K562 (cell line): ENCODE measurements at regions not wholly inside any gene's neighbourhood (a gene's known extent, or its start where the extent isn't known, plus 50 kb on each side); places are given as distances from the start of the nearest gene placed in this dataset.
A peak's percentile ranks its signal among the peaks of the same experiment; 100 is the strongest.

Source experiments
- ADNP ChIP-seq: fragments of 200-800 bp; sonication (Bioruptor generic); IDR thresholded peaks from 2 replicates; pipeline ENCODE4 v1.6.1; 2016; ENCODE audit warnings: missing genetic modification characterization, missing compliant biosample characterization
- GTF2F1 ChIP-seq: IDR thresholded peaks from 2 replicates; pipeline ENCODE4 v1.6.1; 2011; ENCODE audit warnings: low read depth, low read length, improper control_type of control experiment
- KDM1A ChIP-seq, 2 experiments: fragments of 450-650 bp; IDR thresholded peaks; 2 replicates each; pipeline ENCODE4 v1.6.1; 2016; ENCODE audit warnings: mild to moderate bottlenecking in 2 of 2
- NFATC3 ChIP-seq: fragments of 450-650 bp; IDR thresholded peaks from 2 replicates; pipeline ENCODE4 v1.6.1; 2017; ENCODE audit warnings: mild to moderate bottlenecking
- NFIX ChIP-seq: fragments of 250-450 bp; sonication (Bioruptor Pico); IDR thresholded peaks from 2 replicates; pipeline ENCODE4 v1.4.0; 2020; ENCODE audit warnings: low read depth, mild to moderate bottlenecking, moderate library complexity
- NONO ChIP-seq, 2 experiments: fragments of 200-400 bp in 1 of 2; fragments of 450-650 bp in 1 of 2; formaldehyde crosslinking in 1 of 2; IDR thresholded peaks; 2 replicates each; pipeline ENCODE4 v1.6.1; 2017; ENCODE audit warnings: low read depth in 2 of 2, mild to moderate bottlenecking in 2 of 2, moderate library complexity in 2 of 2, low read length in 1 of 2
- POLR2A ChIP-seq: fragments of 450-650 bp; conservative IDR thresholded peaks from 2 replicates; pipeline ENCODE4 v1.6.1; 2016
- RBM25 ChIP-seq: fragments of 200-400 bp; formaldehyde crosslinking; IDR thresholded peaks from 2 replicates; pipeline ENCODE4 v1.6.1; 2018; ENCODE audit warnings: low read length, low read depth, moderate library complexity; ENCODE audit not compliant: severe bottlenecking
- THRAP3 ChIP-seq: fragments of 450-650 bp; IDR thresholded peaks from 2 replicates; pipeline ENCODE4 v1.6.1; 2016; ENCODE audit warnings: mild to moderate bottlenecking, inconsistent platforms, borderline replicate concordance
- ZBTB11 ChIP-seq, 3 experiments: fragments of 200-800 bp in 1 of 3; fragments of 250-450 bp in 1 of 3; fragments of 450-650 bp in 1 of 3; sonication (Bioruptor Pico) in 1 of 3; sonication (Bioruptor generic) in 1 of 3; formaldehyde crosslinking in 1 of 3; IDR thresholded peaks; 2 replicates each; pipeline versions ENCODE4 v1.6.1 to v1.8.0; 2016 to 2022; ENCODE audit warnings: mild to moderate bottlenecking in 2 of 3, missing genetic modification characterization in 2 of 3, missing compliant biosample characterization in 1 of 3, moderate library complexity in 1 of 3
- ZNF277 ChIP-seq: fragments of 250-450 bp; sonication (Bioruptor Pico); IDR thresholded peaks from 2 replicates; pipeline ENCODE4 v1.8.0; 2022; ENCODE audit warnings: inconsistent platforms, mild to moderate bottlenecking, moderate library complexity, borderline replicate concordance
- TF ChIP-seq, protein P1 (sequence below): fragments of 450-650 bp; IDR thresholded peaks from 2 replicates; pipeline ENCODE4 v1.6.1; 2017; ENCODE audit warnings: antibody characterized with exemption, mild to moderate bottlenecking

DNA sequence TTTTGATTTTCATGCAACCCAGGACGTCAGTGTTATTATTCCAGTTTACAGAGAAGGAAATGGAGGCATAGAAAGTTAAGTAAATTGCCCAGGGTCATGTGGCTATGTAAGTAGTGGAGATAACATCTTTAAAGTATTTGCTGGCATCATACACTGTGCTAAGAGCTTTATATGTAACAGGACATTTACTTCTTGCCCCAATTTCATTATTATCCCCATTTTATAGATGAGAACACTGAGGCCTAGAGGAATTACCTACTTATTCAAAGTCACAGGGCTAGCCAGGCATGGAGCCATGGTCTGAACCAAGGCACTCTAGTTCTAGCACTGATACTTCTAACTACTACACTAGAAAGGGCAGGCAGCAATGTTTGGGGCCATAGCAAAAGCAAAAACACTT, 107.3 kb upstream of the ANKRD28 start (continued):
- TF ChIP-seq, protein P1, sequence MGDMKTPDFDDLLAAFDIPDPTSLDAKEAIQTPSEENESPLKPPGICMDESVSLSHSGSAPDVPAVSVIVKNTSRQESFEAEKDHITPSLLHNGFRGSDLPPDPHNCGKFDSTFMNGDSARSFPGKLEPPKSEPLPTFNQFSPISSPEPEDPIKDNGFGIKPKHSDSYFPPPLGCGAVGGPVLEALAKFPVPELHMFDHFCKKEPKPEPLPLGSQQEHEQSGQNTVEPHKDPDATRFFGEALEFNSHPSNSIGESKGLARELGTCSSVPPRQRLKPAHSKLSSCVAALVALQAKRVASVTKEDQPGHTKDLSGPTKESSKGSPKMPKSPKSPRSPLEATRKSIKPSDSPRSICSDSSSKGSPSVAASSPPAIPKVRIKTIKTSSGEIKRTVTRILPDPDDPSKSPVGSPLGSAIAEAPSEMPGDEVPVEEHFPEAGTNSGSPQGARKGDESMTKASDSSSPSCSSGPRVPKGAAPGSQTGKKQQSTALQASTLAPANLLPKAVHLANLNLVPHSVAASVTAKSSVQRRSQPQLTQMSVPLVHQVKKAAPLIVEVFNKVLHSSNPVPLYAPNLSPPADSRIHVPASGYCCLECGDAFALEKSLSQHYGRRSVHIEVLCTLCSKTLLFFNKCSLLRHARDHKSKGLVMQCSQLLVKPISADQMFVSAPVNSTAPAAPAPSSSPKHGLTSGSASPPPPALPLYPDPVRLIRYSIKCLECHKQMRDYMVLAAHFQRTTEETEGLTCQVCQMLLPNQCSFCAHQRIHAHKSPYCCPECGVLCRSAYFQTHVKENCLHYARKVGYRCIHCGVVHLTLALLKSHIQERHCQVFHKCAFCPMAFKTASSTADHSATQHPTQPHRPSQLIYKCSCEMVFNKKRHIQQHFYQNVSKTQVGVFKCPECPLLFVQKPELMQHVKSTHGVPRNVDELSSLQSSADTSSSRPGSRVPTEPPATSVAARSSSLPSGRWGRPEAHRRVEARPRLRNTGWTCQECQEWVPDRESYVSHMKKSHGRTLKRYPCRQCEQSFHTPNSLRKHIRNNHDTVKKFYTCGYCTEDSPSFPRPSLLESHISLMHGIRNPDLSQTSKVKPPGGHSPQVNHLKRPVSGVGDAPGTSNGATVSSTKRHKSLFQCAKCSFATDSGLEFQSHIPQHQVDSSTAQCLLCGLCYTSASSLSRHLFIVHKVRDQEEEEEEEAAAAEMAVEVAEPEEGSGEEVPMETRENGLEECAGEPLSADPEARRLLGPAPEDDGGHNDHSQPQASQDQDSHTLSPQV = no peak
- no peak for TF ChIP-seq THRAP3
- peak; percentile 53; the same call in 1 of the 2 replicates for TF ChIP-seq ADNP
- no peak for TF ChIP-seq ZBTB11 (CRISPR knock-in tag; IDR thresholded peaks at IDR 0.05)
- no peak for TF ChIP-seq NONO (IDR thresholded peaks at IDR 0.05; ENCODE audit: low read depth in 2 of 2, low read length in 1 of 2)
- TF ChIP-seq RBM25 = peak; percentile 97
- no peak for TF ChIP-seq ZNF277 (CRISPR knock-in tag)
- TF ChIP-seq KDM1A (IDR thresholded peaks at IDR 0.05) = peak; percentile 22 to 34; a peak in 1 of 4 replicates
- TF ChIP-seq NFIX = no peak
- TF ChIP-seq POLR2A = no peak
- no peak for TF ChIP-seq GTF2F1
- no peak for TF ChIP-seq NFATC3
